Activated naive CD8-positive, alpha-beta T cell treated with anti-CD3 and anti-CD28 coated beads, Interleukin-2, amount 10 ng/mL, durations not matched to agents 7 days and 5 days (primary cell): ENCODE measurements at regions not wholly inside any gene's neighbourhood (a gene's known extent, or its start where the extent isn't known, plus 50 kb on each side); places are given as distances from the start of the nearest gene placed in this dataset.
"Not testable (repeated sequence)": the region's sequence is repeated elsewhere in the genome, so short reads cannot be mapped to it uniquely, and the experiment has no call there.

Experiments used
- ATAC-seq: fragments of 150-1000 bp; cut with Tn5 transposase; one replicate; pipeline ENCODE4 v1.10.0; 2021; ENCODE audit warnings: low read depth, moderate library complexity
- POLR2A ChIA-PET: fragments of 350-600 bp; sonication (Branson Sonifier 250); formaldehyde crosslinking; loops from one replicate; lab custom pipeline; 2021; ENCODE audit warnings: antibody characterized with exemption; lab: Charles Lee
- DNase-seq: peaks from one replicate; pipeline ENCODE4 v3.0.0; 2021
- H3K27ac Mint-ChIP-seq: one replicate; pipeline ENCODE4 v1.8.0; 2022; ENCODE audit warnings: mild to moderate bottlenecking, mixed read lengths
- H3K27me3 Mint-ChIP-seq: one replicate; pipeline ENCODE4 v1.8.0; 2022; ENCODE audit warnings: mild to moderate bottlenecking, moderate library complexity, mixed read lengths
- H3K36me3 Mint-ChIP-seq: one replicate; pipeline ENCODE4 v1.8.0; 2021; ENCODE audit warnings: mild to moderate bottlenecking, mixed read lengths
- H3K4me1 Mint-ChIP-seq: one replicate; pipeline ENCODE4 v1.8.0; 2021; ENCODE audit warnings: mixed read lengths
- H3K4me3 Mint-ChIP-seq: one replicate; pipeline ENCODE4 v1.8.0; 2022; ENCODE audit warnings: mild to moderate bottlenecking, moderate library complexity, mixed read lengths
- H3K9me3 Mint-ChIP-seq: one replicate; pipeline ENCODE4 v1.8.0; 2021; ENCODE audit warnings: mixed read lengths

DNA sequence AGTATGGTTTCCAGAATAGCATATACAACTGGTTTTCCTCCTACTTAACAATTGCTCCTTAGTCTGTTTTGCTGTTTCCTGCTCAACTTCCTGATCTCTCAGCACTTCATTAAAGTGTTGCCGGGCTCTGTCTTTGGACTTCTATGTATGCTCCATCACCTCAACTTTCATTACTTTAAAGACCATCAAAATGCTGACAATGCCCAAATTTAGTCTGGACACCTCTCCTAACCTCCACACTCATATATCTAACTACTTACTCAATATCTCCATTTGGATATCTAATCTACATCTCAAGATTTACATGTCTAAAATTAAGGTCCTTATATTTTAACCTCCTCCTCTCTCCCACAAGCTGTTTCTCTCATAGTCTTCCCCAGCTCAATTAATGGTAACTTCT lies 54.4 kb upstream of the LGR5 start:
- no peak overlapping the region for H3K4me3 Mint-ChIP-seq
- DNase-seq (no peak), ATAC-seq (no peak)
- no peak overlapping the region for H3K27ac Mint-ChIP-seq
- H3K27me3 Mint-ChIP-seq = peaks cover 12% of the 10 kb centered on the region
- no peaks in the 10 kb centered on the region for H3K9me3 Mint-ChIP-seq
- no peaks in the 10 kb centered on the region for H3K4me1 Mint-ChIP-seq
- H3K36me3 Mint-ChIP-seq = no peaks in the 10 kb centered on the region
- POLR2A ChIA-PET = no interaction called here

DNA sequence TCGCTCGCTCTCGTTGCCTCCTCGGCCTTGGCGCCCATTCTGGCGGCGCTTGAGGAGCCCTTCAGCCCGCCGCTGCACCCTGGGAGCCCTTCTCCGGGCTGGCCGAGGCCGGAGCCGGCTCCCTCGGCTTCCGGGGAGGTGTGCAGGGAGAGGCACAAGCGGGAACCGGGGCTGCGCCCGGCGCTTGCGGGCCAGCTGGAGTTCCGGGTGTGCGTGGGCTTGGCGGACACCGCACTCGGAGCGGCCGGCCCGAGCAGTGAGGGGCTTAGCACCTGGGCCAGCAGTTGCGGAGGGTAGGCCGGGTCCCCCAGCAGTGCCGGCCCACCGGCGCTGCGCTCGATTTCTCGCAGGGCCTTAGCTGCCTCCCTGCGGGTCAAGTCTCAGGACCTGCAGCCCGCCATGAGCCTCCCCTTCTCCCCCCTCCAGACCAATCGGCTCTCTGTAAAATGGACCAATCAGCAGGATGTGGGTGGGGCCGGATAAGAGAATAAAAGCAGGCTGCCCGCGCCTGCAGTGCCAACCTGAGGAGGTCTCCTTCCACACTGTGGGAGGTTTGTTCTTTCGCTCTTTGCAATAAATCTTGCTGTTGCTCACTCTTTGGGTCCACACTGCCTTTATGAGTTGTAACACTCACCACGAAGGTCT lies 62.8 kb upstream of the LGR5 start:
- H3K9me3 Mint-ChIP-seq, H3K27ac Mint-ChIP-seq, H3K27me3 Mint-ChIP-seq, H3K4me1 Mint-ChIP-seq, H3K36me3 Mint-ChIP-seq, H3K4me3 Mint-ChIP-seq, ATAC-seq, DNase-seq, POLR2A ChIA-PET: not testable (repeated sequence)

- Mint-ChIP-seq H3K4me3 (no peak overlapping the region), H3K9me3 (no peaks in the 10 kb centered on the region), H3K27me3 (no peaks in the 10 kb centered on the region), H3K27ac (no peak overlapping the region), H3K36me3 (no peaks in the 10 kb centered on the region), H3K4me1 (no peaks in the 10 kb centered on the region)
- POLR2A ChIA-PET = no interaction called here
- ATAC-seq (no peak), DNase-seq (no peak)
These were observed 68.5 kb upstream of the LGR5 start for GRCh38 chr12:71371122-71371521.

GRCh38 chr12:71360013-71360412 lies 79.6 kb upstream of the LGR5 start:
- DNase-seq (no peak), ATAC-seq (no peak)
- POLR2A ChIA-PET = no interaction called here
- Mint-ChIP-seq H3K36me3 (no peaks in the 10 kb centered on the region), H3K4me1 (no peaks in the 10 kb centered on the region), H3K9me3 (peaks cover 8% of the 10 kb centered on the region), H3K4me3 (no peak overlapping the region), H3K27me3 (no peaks in the 10 kb centered on the region), H3K27ac (no peak overlapping the region)

- no peaks in the 10 kb centered on the region for H3K36me3 Mint-ChIP-seq
- no peak for ATAC-seq
- no peak overlapping the region for H3K4me3 Mint-ChIP-seq
- POLR2A ChIA-PET = no interaction called here
- no peak overlapping the region for H3K27ac Mint-ChIP-seq
- no peak for DNase-seq
- H3K9me3 Mint-ChIP-seq = peaks cover 7% of the 10 kb centered on the region
- no peaks in the 10 kb centered on the region for H3K4me1 Mint-ChIP-seq
- no peaks in the 10 kb centered on the region for H3K27me3 Mint-ChIP-seq
These were observed 83.0 kb upstream of the LGR5 start for GRCh38 chr12:71356569-71356968.

GRCh38 chr12:71354871-71355270 lies 84.7 kb upstream of the LGR5 start:
- ATAC-seq (no peak), DNase-seq (no peak)
- POLR2A ChIA-PET = no interaction called here
- H3K4me3 Mint-ChIP-seq = no peak overlapping the region
- H3K27ac Mint-ChIP-seq = no peak overlapping the region
- no peaks in the 10 kb centered on the region for H3K4me1 Mint-ChIP-seq
- no peaks in the 10 kb centered on the region for H3K36me3 Mint-ChIP-seq
- no peaks in the 10 kb centered on the region for H3K27me3 Mint-ChIP-seq
- peaks cover 5% of the 10 kb centered on the region for H3K9me3 Mint-ChIP-seq

DNA sequence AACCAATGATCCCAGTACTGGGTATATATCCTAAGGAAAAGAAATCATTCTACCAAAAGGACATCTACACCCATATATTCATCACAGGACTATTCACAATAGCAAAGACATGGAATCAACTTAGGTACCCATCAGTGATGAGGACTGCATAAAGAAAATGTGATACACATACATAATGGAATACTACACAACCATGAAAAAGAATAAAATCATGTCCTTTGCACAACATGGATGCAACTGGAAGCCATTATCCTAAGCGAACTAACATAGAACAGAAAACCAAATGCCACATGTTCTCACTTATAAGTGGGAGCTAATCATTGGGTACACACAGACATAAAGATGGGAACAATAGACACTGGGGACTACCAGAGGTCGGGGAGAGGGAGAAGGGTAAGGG lies 86.0 kb upstream of the LGR5 start:
- POLR2A ChIA-PET = no interaction called here
- H3K4me3 Mint-ChIP-seq = no peak overlapping the region
- H3K27me3 Mint-ChIP-seq = peaks cover 4% of the 10 kb centered on the region
- ATAC-seq (no peak), DNase-seq (no peak)
- H3K9me3 Mint-ChIP-seq = peaks cover 4% of the 10 kb centered on the region
- H3K4me1 Mint-ChIP-seq = no peaks in the 10 kb centered on the region
- H3K27ac Mint-ChIP-seq = no peak overlapping the region
- H3K36me3 Mint-ChIP-seq = no peaks in the 10 kb centered on the region

GRCh38 chr12:71349950-71350349 lies 89.6 kb upstream of the LGR5 start:
- DNase-seq (no peak), ATAC-seq (no peak)
- no peaks in the 10 kb centered on the region for H3K36me3 Mint-ChIP-seq
- H3K27ac Mint-ChIP-seq = no peak overlapping the region
- H3K4me3 Mint-ChIP-seq = no peak overlapping the region
- H3K4me1 Mint-ChIP-seq = no peaks in the 10 kb centered on the region
- H3K27me3 Mint-ChIP-seq = peaks cover 4% of the 10 kb centered on the region
- H3K9me3 Mint-ChIP-seq = peaks cover 4% of the 10 kb centered on the region
- POLR2A ChIA-PET = no interaction called here

- H3K4me3 Mint-ChIP-seq = no peak overlapping the region
- DNase-seq (no peak), ATAC-seq (no peak)
- POLR2A ChIA-PET = no interaction called here
- H3K4me1 Mint-ChIP-seq = no peaks in the 10 kb centered on the region
- no peaks in the 10 kb centered on the region for H3K27me3 Mint-ChIP-seq
- no peak overlapping the region for H3K27ac Mint-ChIP-seq
- H3K36me3 Mint-ChIP-seq = no peaks in the 10 kb centered on the region
- H3K9me3 Mint-ChIP-seq = peaks cover 8% of the 10 kb centered on the region
These were observed 100.7 kb upstream of the LGR5 start for GRCh38 chr12:71338933-71339332.

DNA sequence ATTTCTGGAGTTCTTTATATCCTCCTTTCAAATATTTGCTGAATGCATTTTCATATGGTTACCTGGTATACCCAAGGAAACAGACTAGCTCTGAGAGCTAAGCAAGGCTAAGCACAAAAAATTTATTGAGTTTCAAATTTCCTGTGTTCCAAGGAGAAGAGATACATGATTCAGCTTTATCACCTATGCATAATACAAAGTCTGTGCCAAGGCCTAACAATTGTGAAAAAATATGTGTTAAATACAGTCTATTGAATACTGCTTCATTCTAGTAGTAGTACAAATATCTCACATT lies 103.7 kb upstream of the LGR5 start:
- Mint-ChIP-seq H3K4me3 (no peak overlapping the region), H3K27ac (no peak overlapping the region), H3K36me3 (no peaks in the 10 kb centered on the region), H3K27me3 (no peaks in the 10 kb centered on the region), H3K4me1 (no peaks in the 10 kb centered on the region), H3K9me3 (peaks cover 4% of the 10 kb centered on the region)
- ATAC-seq (no peak), DNase-seq (no peak)
- POLR2A ChIA-PET = no interaction called here

DNA sequence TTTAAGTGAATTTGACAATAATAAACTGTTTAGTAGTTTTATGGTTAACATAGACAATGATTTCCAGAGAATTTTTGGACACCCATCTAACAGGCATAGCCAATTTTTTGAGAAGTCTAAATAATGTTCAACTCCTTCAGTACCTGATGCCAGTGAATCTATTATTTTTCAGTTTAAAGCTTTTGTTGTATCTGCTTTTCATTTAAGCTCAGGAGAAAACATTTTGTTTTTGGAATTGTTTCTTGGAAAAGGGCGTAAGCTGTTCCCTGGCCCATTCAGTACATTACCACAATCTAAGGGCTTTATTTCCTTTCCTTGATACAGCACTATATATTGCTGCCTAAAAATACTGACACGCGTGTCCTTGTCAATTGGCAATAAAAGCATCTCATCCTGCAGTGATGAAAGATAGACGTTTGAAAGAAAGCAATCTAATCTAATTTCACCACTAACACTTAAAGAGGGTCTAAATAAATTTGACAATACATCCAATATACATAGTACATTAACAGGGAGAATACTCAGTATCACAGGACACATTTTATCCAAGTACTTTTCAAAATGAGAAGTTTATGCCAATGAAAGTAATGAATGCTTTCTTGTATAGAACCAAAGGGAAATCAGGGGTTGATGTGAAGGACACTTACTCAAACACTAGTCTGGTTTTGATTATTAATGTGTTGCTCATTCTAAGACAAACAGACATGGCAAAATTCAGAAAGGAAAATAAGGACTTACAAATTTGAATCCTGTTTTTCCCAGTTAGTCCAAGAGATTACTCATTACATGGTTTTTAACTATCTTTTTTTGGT lies 104.2 kb upstream of the LGR5 start:
- Mint-ChIP-seq H3K4me3 (no peak overlapping the region), H3K36me3 (no peaks in the 10 kb centered on the region), H3K27me3 (no peaks in the 10 kb centered on the region), H3K27ac (no peak overlapping the region), H3K4me1 (no peaks in the 10 kb centered on the region), H3K9me3 (peaks cover 2% of the 10 kb centered on the region)
- DNase-seq (no peak), ATAC-seq (no peak)
- POLR2A ChIA-PET = no interaction called here

- ATAC-seq (no peak), DNase-seq (no peak)
- POLR2A ChIA-PET = no interaction called here
- no peak overlapping the region for H3K27ac Mint-ChIP-seq
- no peak overlapping the region for H3K4me3 Mint-ChIP-seq
- no peaks in the 10 kb centered on the region for H3K27me3 Mint-ChIP-seq
- H3K36me3 Mint-ChIP-seq = no peaks in the 10 kb centered on the region
- no peaks in the 10 kb centered on the region for H3K9me3 Mint-ChIP-seq
- no peaks in the 10 kb centered on the region for H3K4me1 Mint-ChIP-seq
These were observed 106.2 kb upstream of the LGR5 start for GRCh38 chr12:71333418-71333817.

DNA sequence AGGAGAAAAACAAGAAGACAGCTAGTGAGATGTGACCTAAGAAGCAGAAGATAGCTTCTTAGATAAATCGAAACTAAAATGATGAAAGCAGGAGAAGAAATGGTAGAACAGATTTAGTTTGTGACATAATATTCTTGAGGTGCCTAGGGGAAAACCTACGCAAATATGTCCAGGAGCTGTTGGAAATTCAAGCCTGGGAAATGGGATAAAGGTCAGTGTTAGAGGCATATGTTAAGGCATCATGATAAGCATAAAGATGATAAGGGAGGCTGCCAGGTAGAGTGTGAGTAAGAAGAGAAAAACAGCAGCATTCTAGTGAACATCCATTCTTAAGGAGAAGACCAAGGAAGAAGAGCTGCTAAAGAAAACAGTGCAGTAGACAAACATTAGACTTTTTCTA lies 109.6 kb upstream of the LGR5 start:
- Mint-ChIP-seq H3K27ac (no peak overlapping the region), H3K27me3 (no peaks in the 10 kb centered on the region), H3K4me1 (no peaks in the 10 kb centered on the region)

DNA sequence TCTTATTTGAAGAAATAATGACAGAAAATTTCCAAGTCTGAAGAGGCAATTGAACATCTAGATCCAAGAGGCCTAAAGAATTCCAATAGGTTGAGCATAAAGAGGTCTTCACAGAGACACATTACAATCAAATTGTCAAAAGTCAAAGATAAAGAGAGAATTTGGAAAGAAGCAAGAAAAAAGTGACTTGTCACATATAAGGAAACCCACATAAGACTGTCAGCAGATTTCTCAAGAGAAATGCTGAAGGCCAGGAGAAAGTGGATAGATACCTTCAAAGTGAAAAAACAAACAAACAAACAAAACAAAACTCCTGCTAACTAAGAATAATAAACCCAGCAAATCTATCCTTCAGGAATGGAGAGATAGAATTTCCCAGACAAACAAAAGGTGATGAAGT lies 118.1 kb upstream of the LGR5 start:
- no peaks in the 10 kb centered on the region for H3K36me3 Mint-ChIP-seq
- POLR2A ChIA-PET = no interaction called here
- peaks cover 9% of the 10 kb centered on the region for H3K9me3 Mint-ChIP-seq
- H3K27ac Mint-ChIP-seq = no peak overlapping the region
- peaks cover 2% of the 10 kb centered on the region for H3K27me3 Mint-ChIP-seq
- H3K4me3 Mint-ChIP-seq = no peak overlapping the region
- ATAC-seq (no peak), DNase-seq (no peak)
- no peaks in the 10 kb centered on the region for H3K4me1 Mint-ChIP-seq

More for the DNA sequence above, 109.6 kb upstream of the LGR5 start:
- ATAC-seq = no peak
- Mint-ChIP-seq H3K36me3 (no peaks in the 10 kb centered on the region), H3K9me3 (no peaks in the 10 kb centered on the region), H3K4me3 (no peak overlapping the region)
- DNase-seq = no peak
- POLR2A ChIA-PET = no interaction called here
